AG04450 (cell line): ENCODE measurements at regions not wholly inside any gene's neighbourhood (a gene's known extent, or its start where the extent isn't known, plus 50 kb on each side); places are given as distances from the start of the nearest gene placed in this dataset.

ENCODE experiments used
- CTCF ChIA-PET: fragments of 300-600, 350-600 bp; formaldehyde crosslinking; extraction: SDS; loops from one replicate; lab custom pipeline; 2022; ENCODE audit warnings: antibody characterized with exemption, inconsistent platforms; lab: Charles Lee
- POLR2A ChIA-PET: fragments of 350-600 bp; formaldehyde crosslinking; extraction: SDS; loops from one replicate; lab custom pipeline; 2021; ENCODE audit warnings: antibody characterized with exemption, inconsistent platforms; lab: Yijun Ruan, JAX
- DNase-seq: peaks from one replicate; pipeline ENCODE4 v3.0.0-alpha.2; 2011; ENCODE audit warnings: low read depth, low spot score
- H3K27ac ChIP-seq: one replicate; pipeline ENCODE4 v1.5.1; 2012; ENCODE audit warnings: low read depth, low read length, control low read depth
- H3K27me3 ChIP-seq: one replicate; pipeline ENCODE4 v1.6.0; 2012; ENCODE audit warnings: low read length; ENCODE audit not compliant: control insufficient read depth, insufficient read depth
- H3K4me3 ChIP-seq: 2 replicates; pipeline ENCODE4 v1.5.1; 2011; ENCODE audit warnings: mild to moderate bottlenecking, low read depth, low read length, control low read depth
- H3K9me3 ChIP-seq: 2 replicates; pipeline ENCODE4 v1.5.1; 2012; ENCODE audit warnings: low read length; ENCODE audit not compliant: control insufficient read depth, insufficient read depth
- CTCF ChIP-seq: IDR thresholded peaks from 2 replicates; pipeline ENCODE4 v1.5.1; 2011; ENCODE audit warnings: low read depth, low read length, control low read depth, inconsistent platforms

GRCh38 chr21:26784974-26785373, 60.2 kb downstream of the ADAMTS1 start:
- H3K27me3 ChIP-seq, result no peaks in the 10 kb centered on the region
- H3K9me3 ChIP-seq, result no peaks in the 10 kb centered on the region
- no peak overlapping the region for H3K27ac ChIP-seq
- DNase-seq, result no peak
- TF ChIP-seq CTCF, result no peak
- no peak overlapping the region for H3K4me3 ChIP-seq
- POLR2A ChIA-PET, result no interaction called here
- CTCF ChIA-PET, result no interaction called here

- Histone ChIP-seq H3K4me3 (no peak overlapping the region), H3K9me3 (no peaks in the 10 kb centered on the region), H3K27me3 (no peaks in the 10 kb centered on the region), H3K27ac (no peak overlapping the region)
- POLR2A ChIA-PET, result no interaction called here
- no peak for TF ChIP-seq CTCF
- DNase-seq, result no peak
- CTCF ChIA-PET, result no interaction called here
Observed at GRCh38 chr21:26783466-26784195, 61.6 kb downstream of the ADAMTS1 start.

GRCh38 chr21:26782747-26783146, 62.5 kb downstream of the ADAMTS1 start:
- H3K4me3 ChIP-seq, result no peak overlapping the region
- H3K27me3 ChIP-seq, result no peaks in the 10 kb centered on the region
- H3K9me3 ChIP-seq, result no peaks in the 10 kb centered on the region
- no peak for TF ChIP-seq CTCF
- no peak for DNase-seq
- ChIA-PET POLR2A (no interaction called here), CTCF (no interaction called here)
- H3K27ac ChIP-seq, result no peak overlapping the region

DNA sequence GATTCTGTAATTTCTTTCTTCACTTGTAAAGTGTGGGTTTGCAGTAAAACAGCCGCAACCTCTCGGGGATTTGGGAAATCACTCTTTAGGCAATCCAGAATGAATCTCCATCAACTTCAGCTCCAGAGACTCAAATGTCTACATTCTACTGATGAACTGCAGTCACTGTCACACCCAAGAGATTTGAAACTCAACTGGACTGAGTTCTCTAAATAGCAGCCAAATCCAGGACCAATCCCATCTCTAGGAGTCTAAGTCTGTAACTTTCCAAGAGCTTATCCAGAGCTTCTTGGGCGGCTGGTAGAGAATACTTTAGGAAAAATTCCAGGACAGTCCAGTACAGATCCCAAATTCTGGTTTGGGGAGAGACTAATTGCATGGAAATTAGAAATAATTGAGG, 62.9 kb downstream of the ADAMTS1 start:
- CTCF ChIA-PET, result interaction anchor here (0.6 kb wide), 1 partner anchor 1074 kb away, joined by 3 read pairs; no protein-coding TSS in a partner anchor
- DNase-seq, result no peak
- Histone ChIP-seq H3K4me3 (no peak overlapping the region), H3K27me3 (no peaks in the 10 kb centered on the region), H3K27ac (no peak overlapping the region), H3K9me3 (no peaks in the 10 kb centered on the region)
- no peak for TF ChIP-seq CTCF
- POLR2A ChIA-PET, result no interaction called here

- no peak for TF ChIP-seq CTCF
- ChIA-PET POLR2A (no interaction called here), CTCF (interaction anchor here (0.6 to 1.4 kb wide), 3 partner anchors 10 to 800 kb away, joined by 3 to 4 read pairs (median 4); no protein-coding TSS in a partner anchor)
- no peak overlapping the region for H3K4me3 ChIP-seq
- no peaks in the 10 kb centered on the region for H3K27me3 ChIP-seq
- H3K27ac ChIP-seq, result no peak overlapping the region
- no peaks in the 10 kb centered on the region for H3K9me3 ChIP-seq
- no peak for DNase-seq
Observed at GRCh38 chr21:26781331-26781730, 63.9 kb downstream of the ADAMTS1 start.
